Activated naive CD4-positive, alpha-beta T cell treated with anti-CD3 and anti-CD28 coated beads, Interleukin-2, amount 10 ng/mL, durations not matched to agents 7 days and 5 days (primary cell): ENCODE measurements at regions not wholly inside any gene's neighbourhood (a gene's known extent, or its start where the extent isn't known, plus 50 kb on each side); places are given as distances from the start of the nearest gene placed in this dataset.
"Not testable (repeated sequence)": the region's sequence is repeated elsewhere in the genome, so short reads cannot be mapped to it uniquely, and the experiment has no call there.

ENCODE experiments used
- CTCF ChIA-PET: fragments of 350-600 bp; sonication (Branson Sonifier 250); formaldehyde crosslinking; loops from one replicate; lab custom pipeline; 2021; ENCODE audit warnings: antibody characterized with exemption; lab: Charles Lee
- DNase-seq: peaks from one replicate; pipeline ENCODE4 v3.0.0-alpha.2; 2020
- H3K27ac Mint-ChIP-seq: one replicate; pipeline ENCODE4 v1.8.0; 2021; ENCODE audit warnings: mild to moderate bottlenecking, moderate library complexity, mixed read lengths
- H3K27me3 Mint-ChIP-seq: one replicate; pipeline ENCODE4 v1.8.0; 2021; ENCODE audit warnings: mild to moderate bottlenecking, mixed read lengths
- H3K36me3 Mint-ChIP-seq: one replicate; pipeline ENCODE4 v1.8.0; 2021; ENCODE audit warnings: mixed read lengths
- H3K4me1 Mint-ChIP-seq: one replicate; pipeline ENCODE4 v1.8.0; 2021; ENCODE audit warnings: mixed read lengths
- H3K4me3 Mint-ChIP-seq: one replicate; pipeline ENCODE4 v1.8.0; 2021; ENCODE audit warnings: mild to moderate bottlenecking, moderate library complexity, mixed read lengths
- H3K9me3 Mint-ChIP-seq: one replicate; pipeline ENCODE4 v1.8.0; 2021; ENCODE audit warnings: mixed read lengths

GRCh38 chr10:61024151-61024855, 80.3 kb upstream of the RHOBTB1 start:
- no peaks in the 10 kb centered on the region for H3K4me1 Mint-ChIP-seq
- H3K4me3 Mint-ChIP-seq: no peak overlapping the region
- H3K27ac Mint-ChIP-seq: no peak overlapping the region
- CTCF ChIA-PET: interaction anchor here (0.7 kb wide), 1 partner anchor 13 kb away, joined by 3 read pairs; no protein-coding TSS in a partner anchor
- H3K27me3 Mint-ChIP-seq: no peaks in the 10 kb centered on the region
- DNase-seq: no peak
- H3K36me3 Mint-ChIP-seq: no peaks in the 10 kb centered on the region
- no peaks in the 10 kb centered on the region for H3K9me3 Mint-ChIP-seq

GRCh38 chr10:61023053-61023452, 79.1 kb upstream of the RHOBTB1 start:
- H3K36me3 Mint-ChIP-seq: no peaks in the 10 kb centered on the region
- H3K4me3 Mint-ChIP-seq: no peak overlapping the region
- DNase-seq: no peak
- no peaks in the 10 kb centered on the region for H3K27me3 Mint-ChIP-seq
- no peak overlapping the region for H3K27ac Mint-ChIP-seq
- H3K4me1 Mint-ChIP-seq: no peaks in the 10 kb centered on the region
- H3K9me3 Mint-ChIP-seq: no peaks in the 10 kb centered on the region
- CTCF ChIA-PET: no interaction called here

DNA sequence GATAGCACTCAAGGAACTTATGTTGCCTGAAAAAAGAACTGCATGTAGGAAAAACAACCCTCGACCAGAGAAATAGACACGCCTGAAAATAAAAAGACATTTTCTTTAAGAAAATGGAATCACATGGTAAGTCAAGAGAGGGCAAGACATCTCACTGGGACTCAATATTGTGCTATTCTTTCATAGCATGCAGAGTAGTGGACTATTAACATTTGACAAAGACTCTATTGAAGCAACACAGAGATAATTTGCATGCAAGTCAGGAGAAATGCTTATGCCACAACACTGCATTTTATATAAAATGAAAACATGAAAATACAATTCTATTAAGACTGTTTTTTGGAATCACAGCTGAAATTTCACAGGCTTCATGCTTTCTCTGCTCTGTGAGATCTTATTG, 77.9 kb upstream of the RHOBTB1 start:
- DNase-seq: no peak
- CTCF ChIA-PET: no interaction called here

GRCh38 chr10:61020420-61021158, 76.6 kb upstream of the RHOBTB1 start:
- H3K9me3 Mint-ChIP-seq: no peaks in the 10 kb centered on the region
- no peak for DNase-seq
- CTCF ChIA-PET: no interaction called here
- no peaks in the 10 kb centered on the region for H3K4me1 Mint-ChIP-seq
- H3K4me3 Mint-ChIP-seq: no peak overlapping the region
- no peaks in the 10 kb centered on the region for H3K36me3 Mint-ChIP-seq
- no peak overlapping the region for H3K27ac Mint-ChIP-seq
- no peaks in the 10 kb centered on the region for H3K27me3 Mint-ChIP-seq

More for the DNA sequence above, 77.9 kb upstream of the RHOBTB1 start:
- no peaks in the 10 kb centered on the region for H3K9me3 Mint-ChIP-seq
- H3K27me3 Mint-ChIP-seq: no peaks in the 10 kb centered on the region
- H3K27ac Mint-ChIP-seq: no peak overlapping the region
- H3K4me1 Mint-ChIP-seq: no peaks in the 10 kb centered on the region
- no peaks in the 10 kb centered on the region for H3K36me3 Mint-ChIP-seq
- no peak overlapping the region for H3K4me3 Mint-ChIP-seq

DNA sequence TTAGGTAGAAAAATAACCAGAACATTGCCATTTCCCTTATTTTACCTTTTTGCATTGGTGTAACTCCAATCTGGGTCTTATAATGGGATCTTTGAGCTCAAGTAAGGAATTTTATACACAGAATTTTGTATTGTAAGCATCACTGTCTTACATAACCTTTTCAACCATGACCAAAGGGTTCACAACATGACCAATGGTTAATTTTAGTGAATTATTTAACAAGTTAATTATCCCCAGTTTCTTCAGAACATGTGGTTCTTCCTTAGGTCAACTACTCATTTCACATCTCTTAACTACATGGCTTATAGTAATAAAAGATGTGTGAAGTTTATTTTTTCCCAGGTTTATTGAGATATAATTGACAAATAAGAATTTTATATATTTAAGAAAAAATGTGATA, 74.2 kb upstream of the RHOBTB1 start:
- CTCF ChIA-PET: no interaction called here
- H3K4me3 Mint-ChIP-seq: no peak overlapping the region
- H3K36me3 Mint-ChIP-seq: no peaks in the 10 kb centered on the region
- DNase-seq: no peak
- no peak overlapping the region for H3K27ac Mint-ChIP-seq
- no peaks in the 10 kb centered on the region for H3K27me3 Mint-ChIP-seq
- H3K4me1 Mint-ChIP-seq: no peaks in the 10 kb centered on the region
- no peaks in the 10 kb centered on the region for H3K9me3 Mint-ChIP-seq

GRCh38 chr10:61016630-61017029, 72.6 kb upstream of the RHOBTB1 start:
- Mint-ChIP-seq H3K4me1 (no peaks in the 10 kb centered on the region), H3K9me3 (no peaks in the 10 kb centered on the region), H3K27me3 (no peaks in the 10 kb centered on the region), H3K36me3 (no peaks in the 10 kb centered on the region), H3K27ac (no peak overlapping the region), H3K4me3 (no peak overlapping the region)
- CTCF ChIA-PET: no interaction called here
- no peak for DNase-seq

GRCh38 chr10:61016007-61016406, 72.0 kb upstream of the RHOBTB1 start:
- H3K4me3 Mint-ChIP-seq: no peak overlapping the region
- CTCF ChIA-PET: no interaction called here
- H3K27ac Mint-ChIP-seq: no peak overlapping the region
- no peak for DNase-seq
- H3K27me3 Mint-ChIP-seq: no peaks in the 10 kb centered on the region
- no peaks in the 10 kb centered on the region for H3K36me3 Mint-ChIP-seq
- H3K9me3 Mint-ChIP-seq: no peaks in the 10 kb centered on the region
- no peaks in the 10 kb centered on the region for H3K4me1 Mint-ChIP-seq

DNA sequence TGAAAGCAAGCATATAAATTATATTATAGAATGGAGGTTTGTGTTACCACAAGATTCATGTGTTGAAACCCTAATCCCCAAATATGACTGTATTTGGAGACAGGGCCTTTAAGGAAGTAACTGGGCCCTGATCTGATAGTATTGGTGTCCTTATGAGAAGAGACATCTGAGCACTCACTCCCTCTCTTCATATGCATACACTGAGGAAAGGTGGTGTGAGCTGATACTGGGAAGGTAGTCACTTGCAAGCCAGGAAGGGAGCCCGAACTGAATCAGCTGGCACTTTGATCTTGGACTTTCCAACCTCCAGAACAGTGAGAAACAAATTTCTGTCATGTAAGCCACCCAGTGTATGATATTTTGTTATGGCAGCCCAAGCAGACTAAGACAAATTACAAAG, 66.9 kb upstream of the RHOBTB1 start:
- Mint-ChIP-seq H3K27ac (no peak overlapping the region), H3K27me3 (peaks cover 6% of the 10 kb centered on the region), H3K36me3 (no peaks in the 10 kb centered on the region), H3K4me3 (no peak overlapping the region), H3K9me3 (no peaks in the 10 kb centered on the region), H3K4me1 (no peaks in the 10 kb centered on the region)
- CTCF ChIA-PET: interaction anchor here (0.6 kb wide), 1 partner anchor 16 kb away, joined by 3 read pairs; no protein-coding TSS in a partner anchor
- DNase-seq: no peak

GRCh38 chr10:61003069-61003468, 59.1 kb upstream of the RHOBTB1 start:
- H3K36me3 Mint-ChIP-seq, H3K9me3 Mint-ChIP-seq, H3K4me1 Mint-ChIP-seq, CTCF ChIA-PET, H3K27ac Mint-ChIP-seq, DNase-seq, H3K4me3 Mint-ChIP-seq: not testable (repeated sequence)
- peaks cover 23% of the 10 kb centered on the region for H3K27me3 Mint-ChIP-seq

DNA sequence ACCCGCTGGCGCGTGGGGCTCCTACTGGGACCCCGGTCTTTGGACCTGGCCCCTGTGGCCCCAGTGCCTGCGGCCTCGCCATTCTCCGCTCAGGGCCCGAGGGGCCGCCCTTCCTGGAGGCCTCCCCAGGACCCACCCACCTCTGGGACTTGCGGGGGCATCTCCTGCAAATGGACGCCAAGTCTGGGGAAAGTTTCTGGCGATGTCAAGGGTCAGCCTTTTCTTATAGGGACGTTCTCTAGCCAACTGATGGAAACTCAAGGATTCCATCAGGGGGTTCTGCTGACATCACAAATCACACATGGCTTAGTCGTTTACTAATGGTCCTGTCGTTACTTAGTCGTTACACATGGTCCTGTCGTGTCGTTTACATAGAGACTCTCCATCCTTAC, 57.7 kb upstream of the RHOBTB1 start:
- Mint-ChIP-seq H3K9me3 (no peaks in the 10 kb centered on the region), H3K36me3 (no peaks in the 10 kb centered on the region), H3K27ac (no peak overlapping the region), H3K4me3 (no peak overlapping the region), H3K27me3 (peaks cover 23% of the 10 kb centered on the region), H3K4me1 (no peaks in the 10 kb centered on the region)
- DNase-seq: no peak
- CTCF ChIA-PET: no interaction called here

DNA sequence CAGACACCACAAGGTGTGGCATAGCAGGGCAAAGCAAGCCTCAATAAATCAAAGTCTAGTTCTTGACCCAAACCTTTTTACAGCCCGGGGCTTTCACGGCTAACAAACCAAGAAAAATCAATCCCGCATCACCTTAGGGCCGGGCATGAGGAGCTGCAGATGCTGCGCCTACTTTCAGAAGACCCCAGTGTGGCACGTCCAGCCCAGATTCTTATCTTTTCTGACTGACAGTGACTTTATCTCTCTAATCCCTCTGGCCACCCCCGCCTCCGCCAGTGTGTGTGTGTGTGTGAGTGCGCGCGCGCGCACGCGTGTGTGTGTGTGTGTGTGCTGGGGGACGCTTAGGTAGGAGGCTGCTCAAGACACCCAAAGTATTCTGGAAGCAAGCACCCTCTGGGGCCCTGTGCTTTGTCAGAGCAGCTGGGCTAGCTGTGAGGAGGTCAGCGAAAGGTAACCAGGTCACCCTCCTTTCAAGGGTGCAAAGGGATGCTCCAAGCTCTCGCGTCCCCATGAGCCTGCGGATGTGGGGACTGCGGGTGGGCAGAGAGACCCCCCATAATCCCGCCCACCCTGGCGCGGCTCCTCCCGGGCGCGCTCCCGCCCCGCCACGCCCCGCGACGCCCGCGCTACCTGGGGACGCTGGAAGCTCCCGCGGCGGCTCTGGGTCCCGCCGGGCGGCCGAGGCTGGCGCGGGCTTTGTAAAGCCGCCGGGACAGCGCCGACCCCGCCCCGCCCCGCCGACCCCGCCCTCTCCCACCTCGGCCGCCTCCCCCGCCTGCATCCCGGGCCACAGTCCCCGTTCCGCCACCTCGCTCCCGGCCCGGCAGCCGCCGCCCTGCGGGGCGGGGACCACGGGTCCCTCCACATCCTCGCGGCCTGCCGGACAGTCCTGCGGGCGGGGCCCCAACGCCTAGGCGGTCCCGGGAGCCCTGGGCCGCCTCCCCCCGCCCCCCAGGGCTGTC, 57.1 kb upstream of the RHOBTB1 start:
- CTCF ChIA-PET: no interaction called here
- H3K27ac Mint-ChIP-seq: no peak overlapping the region
- H3K9me3 Mint-ChIP-seq: no peaks in the 10 kb centered on the region
- H3K4me3 Mint-ChIP-seq: no peak overlapping the region
- H3K27me3 Mint-ChIP-seq: peaks cover 23% of the 10 kb centered on the region
- no peaks in the 10 kb centered on the region for H3K4me1 Mint-ChIP-seq
- no peaks in the 10 kb centered on the region for H3K36me3 Mint-ChIP-seq
- no peak for DNase-seq

GRCh38 chr10:60998932-60999331, 54.9 kb upstream of the RHOBTB1 start:
- no peaks in the 10 kb centered on the region for H3K4me1 Mint-ChIP-seq
- peaks cover 23% of the 10 kb centered on the region for H3K27me3 Mint-ChIP-seq
- no peak overlapping the region for H3K4me3 Mint-ChIP-seq
- CTCF ChIA-PET: interaction anchor here (1.1 kb wide), 1 partner anchor 185 kb away, joined by 3 read pairs; no protein-coding TSS in a partner anchor
- no peak overlapping the region for H3K27ac Mint-ChIP-seq
- no peak for DNase-seq
- no peaks in the 10 kb centered on the region for H3K9me3 Mint-ChIP-seq
- H3K36me3 Mint-ChIP-seq: no peaks in the 10 kb centered on the region

DNA sequence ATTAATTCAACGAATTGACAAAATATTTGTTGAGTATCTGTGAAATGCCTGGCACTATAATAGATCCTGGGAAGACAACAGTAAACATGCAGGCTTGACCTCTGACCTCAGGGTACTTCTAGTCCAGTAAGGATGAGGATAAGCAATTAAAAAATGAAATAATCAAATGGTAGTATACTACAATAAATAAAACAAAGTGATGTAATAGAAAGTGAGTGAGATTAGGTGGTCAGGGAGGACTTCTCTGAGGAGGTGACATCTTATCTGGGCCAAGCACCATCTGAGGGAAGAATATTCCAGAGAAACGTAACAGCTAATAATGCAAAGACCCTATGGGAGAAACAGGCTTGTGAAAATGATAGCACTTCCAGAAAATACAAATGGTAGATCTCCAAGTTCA, 50.1 kb upstream of the RHOBTB1 start:
- H3K36me3 Mint-ChIP-seq: no peaks in the 10 kb centered on the region

More for the DNA sequence above, 50.1 kb upstream of the RHOBTB1 start:
- Mint-ChIP-seq H3K9me3 (no peaks in the 10 kb centered on the region), H3K4me3 (no peak overlapping the region), H3K27me3 (peaks cover 4% of the 10 kb centered on the region), H3K27ac (no peak overlapping the region), H3K4me1 (no peaks in the 10 kb centered on the region)
- DNase-seq: no peak
- CTCF ChIA-PET: no interaction called here
